WTC11 (cell line): ENCODE measurements at regions not wholly inside any gene's neighbourhood (a gene's known extent, or its start where the extent isn't known, plus 50 kb on each side); places are given as distances from the start of the nearest gene placed in this dataset.

ENCODE experiments used
- CBFB ChIP-seq: sonication (generic); formaldehyde crosslinking; IDR thresholded peaks from 2 replicates; pipeline ENCODE4 v1.8.1; 2022; ENCODE audit warnings: mild to moderate bottlenecking, low read depth, missing genetic modification reagents
- CREB1 ChIP-seq: sonication (generic); formaldehyde crosslinking; IDR thresholded peaks from 2 replicates; pipeline ENCODE4 v1.8.0; 2023; ENCODE audit warnings: mild to moderate bottlenecking, missing genetic modification reagents
- GABPB1 ChIP-seq: sonication (generic); formaldehyde crosslinking; IDR thresholded peaks from 2 replicates; pipeline ENCODE4 v1.8.1; 2023; ENCODE audit warnings: mild to moderate bottlenecking, missing genetic modification reagents
- JUN ChIP-seq: sonication (generic); formaldehyde crosslinking; IDR thresholded peaks from 2 replicates; pipeline ENCODE4 v1.8.0; 2023; ENCODE audit warnings: mild to moderate bottlenecking, missing genetic modification reagents
- NR1H2 ChIP-seq: sonication (generic); formaldehyde crosslinking; IDR thresholded peaks from 2 replicates; pipeline ENCODE4 v1.9.0; 2021; ENCODE audit warnings: mild to moderate bottlenecking, moderate library complexity, missing genetic modification reagents
- TEAD4 ChIP-seq: sonication (generic); formaldehyde crosslinking; IDR thresholded peaks from 2 replicates; pipeline ENCODE4 v1.8.0; 2022; ENCODE audit warnings: mild to moderate bottlenecking, missing genetic modification reagents
- ZNF671 ChIP-seq: fragments of 250-450 bp; sonication (Bioruptor Pico); IDR thresholded peaks from 2 replicates; pipeline ENCODE4 v1.8.0; 2021; ENCODE audit warnings: mild to moderate bottlenecking
- TF ChIP-seq, protein P1 (sequence below): fragments of 250-450 bp; sonication (Bioruptor Pico); conservative IDR thresholded peaks from 2 replicates; pipeline ENCODE4 v1.9.0; 2021; ENCODE audit warnings: mild to moderate bottlenecking
- TF ChIP-seq, protein P2 (sequence below): fragments of 200-600 bp; IDR thresholded peaks from 2 replicates; pipeline ENCODE4 v1.8.0; 2022; ENCODE audit warnings: antibody characterized with exemption

DNA sequence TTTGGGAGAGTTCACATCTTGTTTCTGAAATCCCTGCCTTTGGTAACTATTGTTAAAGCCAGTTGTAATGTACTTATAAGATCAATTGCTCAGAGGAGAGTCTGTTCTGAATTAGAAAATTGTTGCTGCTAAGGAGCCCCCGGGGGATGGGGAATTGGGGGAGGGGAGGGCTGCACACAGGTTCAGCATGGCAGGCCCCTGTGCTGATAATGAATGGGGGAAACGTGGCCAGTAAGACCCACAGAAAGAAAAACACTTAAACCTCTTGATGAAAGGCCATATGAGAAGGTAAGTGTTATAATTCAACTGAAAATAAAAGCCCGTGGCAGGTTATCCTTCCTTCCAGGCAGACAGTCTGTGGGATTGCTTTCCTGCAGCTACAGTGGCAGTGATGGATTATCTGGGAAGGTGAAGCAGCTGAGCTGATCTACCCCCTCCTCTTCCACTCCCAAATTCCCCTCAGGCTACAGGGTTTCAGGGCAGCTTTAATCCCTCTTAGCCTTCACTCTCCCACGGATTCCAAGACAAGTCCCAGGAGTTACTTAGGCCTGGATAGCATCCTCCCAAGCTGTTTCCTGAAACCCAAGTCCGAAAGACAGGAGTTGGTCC lies 398.8 kb downstream of the TBX15 start:
- TF ChIP-seq CBFB (CRISPR knock-in tag) (no peak), GABPB1 (CRISPR knock-in tag) (no peak), NR1H2 (no peak), CREB1 (CRISPR knock-in tag) (no peak), JUN (CRISPR knock-in tag) (no peak), TEAD4 (CRISPR knock-in tag) (no peak), ZNF671 (CRISPR knock-in tag) (no peak)
- TF ChIP-seq, protein P1, sequence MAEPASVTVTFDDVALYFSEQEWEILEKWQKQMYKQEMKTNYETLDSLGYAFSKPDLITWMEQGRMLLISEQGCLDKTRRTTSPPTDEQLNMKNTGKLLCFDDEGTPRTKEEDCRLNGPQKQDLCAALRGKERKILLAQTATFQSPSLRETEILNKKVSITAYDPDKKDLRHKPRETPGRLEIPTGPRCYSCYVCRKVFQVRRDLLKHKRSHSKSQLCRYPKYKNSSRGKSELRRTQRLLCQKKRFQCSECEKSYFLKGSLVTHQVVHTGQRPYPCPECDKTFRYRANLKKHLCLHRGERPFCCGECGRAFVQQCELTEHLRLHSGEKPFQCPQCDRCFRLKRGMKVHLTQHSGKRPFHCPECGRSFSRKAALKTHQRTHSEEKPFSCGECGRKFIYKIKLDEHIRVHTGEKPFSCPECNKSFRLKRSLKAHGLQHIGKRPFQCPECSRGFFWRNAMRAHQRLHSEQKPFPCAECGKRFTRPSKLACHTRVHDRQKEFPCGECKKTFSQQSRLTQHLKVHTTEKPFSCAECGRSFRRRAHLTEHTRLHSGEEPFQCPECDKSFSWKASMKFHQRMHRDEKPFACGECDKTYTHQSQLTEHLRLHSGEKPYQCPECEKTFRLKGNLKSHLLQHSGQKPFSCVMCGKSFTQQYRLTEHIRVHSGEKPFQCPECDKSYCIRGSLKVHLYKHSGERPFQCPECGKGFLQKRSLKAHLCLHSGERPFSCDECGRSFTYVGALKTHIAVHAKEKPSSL (CRISPR knock-in tag): no peak
- TF ChIP-seq, protein P2, sequence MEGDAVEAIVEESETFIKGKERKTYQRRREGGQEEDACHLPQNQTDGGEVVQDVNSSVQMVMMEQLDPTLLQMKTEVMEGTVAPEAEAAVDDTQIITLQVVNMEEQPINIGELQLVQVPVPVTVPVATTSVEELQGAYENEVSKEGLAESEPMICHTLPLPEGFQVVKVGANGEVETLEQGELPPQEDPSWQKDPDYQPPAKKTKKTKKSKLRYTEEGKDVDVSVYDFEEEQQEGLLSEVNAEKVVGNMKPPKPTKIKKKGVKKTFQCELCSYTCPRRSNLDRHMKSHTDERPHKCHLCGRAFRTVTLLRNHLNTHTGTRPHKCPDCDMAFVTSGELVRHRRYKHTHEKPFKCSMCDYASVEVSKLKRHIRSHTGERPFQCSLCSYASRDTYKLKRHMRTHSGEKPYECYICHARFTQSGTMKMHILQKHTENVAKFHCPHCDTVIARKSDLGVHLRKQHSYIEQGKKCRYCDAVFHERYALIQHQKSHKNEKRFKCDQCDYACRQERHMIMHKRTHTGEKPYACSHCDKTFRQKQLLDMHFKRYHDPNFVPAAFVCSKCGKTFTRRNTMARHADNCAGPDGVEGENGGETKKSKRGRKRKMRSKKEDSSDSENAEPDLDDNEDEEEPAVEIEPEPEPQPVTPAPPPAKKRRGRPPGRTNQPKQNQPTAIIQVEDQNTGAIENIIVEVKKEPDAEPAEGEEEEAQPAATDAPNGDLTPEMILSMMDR: no peak
